ACHN (cell line): ENCODE measurements at regions not wholly inside any gene's neighbourhood (a gene's known extent, or its start where the extent isn't known, plus 50 kb on each side); places are given as distances from the start of the nearest gene placed in this dataset.
"Not testable (repeated sequence)": the region's sequence is repeated elsewhere in the genome, so short reads cannot be mapped to it uniquely, and the experiment has no call there.

Experiments
- DNase-seq: peaks from one replicate; pipeline ENCODE4 v3.0.0-alpha.2; 2015
- in situ Hi-C: cut with HindIII; loops from 2 replicates; pipeline ENCODE4 v1.10.0; 2017; ENCODE audit warnings: low sequenced_read_pairs, low pct_ligation_motif_present, low pct_unique_long_range_greater_than_20kb

DNA sequence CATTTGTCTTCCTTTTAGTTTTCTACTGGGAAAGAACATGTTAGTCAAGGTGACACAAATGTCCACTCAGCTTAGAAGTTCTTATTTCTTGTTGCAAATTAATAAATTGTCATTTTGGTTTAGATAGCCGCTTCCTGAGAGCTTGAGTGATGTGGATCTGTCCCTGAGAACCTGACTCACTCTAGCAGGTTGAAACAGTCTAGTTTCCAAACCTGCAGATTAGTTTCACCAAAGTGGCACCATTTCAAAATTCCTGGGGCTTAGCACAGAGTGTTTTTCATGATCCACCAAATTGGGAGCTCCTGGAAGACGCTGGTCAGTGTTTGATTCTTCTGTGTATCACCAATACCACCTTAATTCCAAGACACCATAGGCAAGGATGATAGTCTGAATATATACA lies 119.4 kb upstream of the TSC22D1 start:
- in situ Hi-C loops = no loop called here
- DNase-seq = no peak

DNA sequence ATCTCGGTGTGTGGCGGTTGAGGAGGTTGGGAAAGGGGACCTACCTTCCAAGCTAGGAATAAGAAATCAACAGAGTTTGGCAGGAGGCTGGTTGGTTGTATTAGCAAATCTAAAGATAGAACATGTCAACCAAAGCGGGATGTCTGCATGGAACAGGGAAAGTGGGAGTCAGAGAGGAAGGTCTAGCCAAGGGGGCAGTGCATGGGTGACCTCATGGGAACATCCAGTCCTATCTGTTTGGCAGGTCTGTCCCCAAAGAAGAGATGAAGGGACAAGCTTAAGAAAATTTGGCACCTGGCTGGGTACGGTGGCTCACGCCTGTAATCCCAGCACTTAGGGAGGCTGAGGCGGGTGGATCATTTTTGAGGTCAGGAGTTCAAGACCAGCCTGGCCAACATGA lies 118.7 kb upstream of the TSC22D1 start:
- DNase-seq = no peak
- in situ Hi-C loops = no loop called here

DNA sequence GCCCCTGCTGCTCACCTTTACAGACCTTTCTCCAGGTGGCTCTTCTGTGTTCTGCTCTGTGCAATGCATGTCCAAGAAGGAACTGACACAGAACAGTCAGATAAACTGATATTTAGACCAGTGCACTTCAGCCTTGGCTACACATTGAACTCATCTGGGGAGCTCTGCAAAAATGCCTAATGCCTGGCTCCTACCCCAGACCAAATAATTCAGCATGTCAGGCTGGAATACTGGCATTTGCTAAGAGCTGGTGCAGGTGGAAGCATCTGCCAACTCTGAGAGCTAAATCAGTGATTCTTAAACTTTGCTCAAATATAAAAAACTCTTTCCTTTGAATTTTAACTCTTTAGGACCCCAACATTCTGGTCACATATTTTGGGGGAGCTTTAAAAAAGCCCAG lies 118.2 kb upstream of the TSC22D1 start:
- DNase-seq = no peak
- in situ Hi-C loops = no loop called here

DNA sequence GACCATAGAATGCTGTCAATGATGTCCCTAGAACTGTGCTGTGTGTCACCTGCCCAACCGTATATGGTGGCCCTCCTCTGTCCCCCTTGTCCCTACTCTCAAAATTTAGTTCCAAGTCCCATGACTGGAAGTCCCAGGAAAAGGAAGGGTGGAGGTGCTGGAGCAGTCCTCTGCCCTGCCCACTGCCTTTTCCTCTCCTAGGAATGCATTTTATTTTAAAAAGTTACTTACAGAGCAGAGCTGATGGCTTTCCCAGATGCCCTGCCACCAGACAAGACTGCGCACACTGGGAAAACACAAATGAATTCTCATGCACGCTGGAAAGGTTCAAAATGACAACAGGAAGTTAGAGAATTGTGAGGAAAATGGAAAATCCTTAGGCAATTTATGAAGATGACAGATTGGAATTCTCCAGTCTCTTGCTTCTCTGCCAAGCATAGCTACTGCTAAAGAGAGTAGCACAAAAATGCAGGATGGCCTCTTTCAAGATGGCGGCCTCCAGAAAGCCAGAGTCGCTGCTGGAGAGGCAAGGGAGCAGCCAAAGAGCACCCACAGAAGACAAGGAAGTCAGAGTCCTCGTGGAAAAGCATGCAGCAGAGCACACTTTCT lies 117.1 kb upstream of the TSC22D1 start:
- in situ Hi-C loops = no loop called here
- no peak for DNase-seq

DNA sequence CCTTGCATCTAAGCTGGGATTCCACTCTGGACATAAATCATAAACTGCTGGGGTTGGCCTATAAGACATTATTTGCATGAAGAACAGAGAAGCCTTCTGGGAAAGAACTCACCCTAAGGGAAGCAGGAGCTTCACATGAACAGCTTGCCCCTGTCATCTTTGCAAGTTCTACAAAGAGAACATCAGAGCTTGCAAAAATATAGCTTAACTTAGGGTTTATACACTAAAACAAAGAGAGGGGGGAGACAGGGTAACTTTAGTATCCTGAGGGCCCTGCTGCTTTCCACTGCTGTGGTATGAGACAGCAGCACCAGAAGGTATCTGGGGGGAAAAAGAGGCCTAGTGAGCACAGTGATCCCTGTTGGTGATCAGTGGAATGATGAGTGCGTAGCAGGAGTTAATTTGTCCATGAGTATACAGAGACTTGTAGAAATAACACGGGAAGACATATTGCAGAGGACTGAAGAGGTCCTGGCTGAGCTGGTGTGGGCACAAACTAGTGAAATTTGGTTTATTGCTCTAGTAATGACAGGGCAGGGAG lies 116.1 kb upstream of the TSC22D1 start:
- peak; percentile 24 for DNase-seq
- in situ Hi-C loops = no loop called here

DNA sequence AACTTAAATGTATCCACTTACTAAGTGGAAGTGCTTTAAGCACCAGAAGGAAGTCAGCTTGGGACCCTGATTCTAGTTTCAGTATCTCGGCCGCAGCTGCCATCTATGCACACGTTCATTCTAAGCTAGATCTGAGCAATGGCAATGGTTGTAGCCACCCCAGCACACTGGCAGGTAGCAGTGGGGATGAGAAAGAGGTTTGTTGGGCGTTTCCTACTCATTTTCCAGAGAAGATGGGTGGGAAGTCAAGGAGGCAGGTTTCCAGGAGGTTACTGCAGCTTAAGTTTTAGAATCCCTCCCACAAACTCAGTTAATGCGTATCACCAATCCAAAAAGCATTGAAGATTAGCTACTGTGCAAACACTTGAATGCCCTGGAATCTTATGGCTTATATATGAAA lies 114.2 kb upstream of the TSC22D1 start:
- in situ Hi-C loops = no loop called here
- no peak for DNase-seq

DNA sequence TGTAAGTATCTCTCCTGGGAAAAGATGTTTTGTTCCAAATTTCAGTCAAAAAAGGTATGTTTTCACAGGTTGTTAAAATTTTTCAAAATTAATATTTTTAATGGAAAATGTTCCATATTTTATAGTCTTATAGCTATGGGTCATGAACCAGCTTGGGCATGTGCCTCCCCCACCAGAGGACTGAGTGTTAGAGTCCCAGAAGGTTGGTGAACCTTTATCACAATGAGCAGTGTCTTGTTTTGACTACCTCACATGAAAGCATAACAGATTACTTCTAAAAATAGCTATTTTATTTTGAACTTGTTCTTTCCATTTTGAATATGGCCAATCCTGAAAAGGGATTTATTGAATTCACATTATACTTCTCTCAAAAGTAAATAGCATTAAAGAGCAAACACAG lies 112.5 kb upstream of the TSC22D1 start:
- in situ Hi-C loops = no loop called here
- DNase-seq = no peak

DNA sequence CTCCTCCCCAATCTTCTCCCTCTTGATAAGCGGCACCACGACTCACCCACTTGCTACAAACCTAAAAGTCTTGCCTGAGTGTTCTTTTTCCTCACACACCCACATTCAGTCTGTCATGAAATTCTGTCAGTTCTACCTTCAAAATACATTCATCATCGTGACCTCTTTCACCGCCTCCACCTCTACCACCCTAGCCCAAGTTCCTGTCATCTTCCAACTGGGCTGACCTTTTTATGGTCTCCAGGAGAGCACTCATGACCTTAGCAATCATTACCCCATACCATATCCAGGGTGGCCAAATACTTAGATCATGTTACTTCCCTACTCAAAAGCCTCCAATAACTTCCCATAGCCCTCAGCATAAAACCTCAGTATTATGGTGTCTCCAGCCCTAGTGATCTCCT lies 110.4 kb upstream of the TSC22D1 start:
- no peak for DNase-seq
- in situ Hi-C loops = no loop called here

DNA sequence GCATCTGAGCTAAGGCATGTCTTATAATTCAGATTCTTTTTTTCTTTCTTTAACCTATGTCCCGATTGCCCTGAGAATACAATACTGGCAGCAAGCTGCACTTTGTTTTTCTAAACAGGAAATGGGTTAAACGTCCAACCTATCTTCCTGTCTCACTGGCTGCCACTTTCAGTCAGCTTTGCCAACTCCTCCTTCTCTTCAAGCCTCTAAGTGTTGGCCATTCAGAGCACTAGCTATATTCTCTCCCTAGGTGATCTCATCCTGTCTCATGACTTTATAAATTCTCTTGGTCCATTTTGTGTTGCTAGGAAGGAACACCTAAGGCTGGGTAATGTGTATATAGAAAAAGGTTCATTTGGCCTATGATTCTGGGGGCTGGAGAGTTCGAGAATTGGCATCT lies 109.5 kb upstream of the TSC22D1 start:
- no peak for DNase-seq
- in situ Hi-C loops = no loop called here

DNA sequence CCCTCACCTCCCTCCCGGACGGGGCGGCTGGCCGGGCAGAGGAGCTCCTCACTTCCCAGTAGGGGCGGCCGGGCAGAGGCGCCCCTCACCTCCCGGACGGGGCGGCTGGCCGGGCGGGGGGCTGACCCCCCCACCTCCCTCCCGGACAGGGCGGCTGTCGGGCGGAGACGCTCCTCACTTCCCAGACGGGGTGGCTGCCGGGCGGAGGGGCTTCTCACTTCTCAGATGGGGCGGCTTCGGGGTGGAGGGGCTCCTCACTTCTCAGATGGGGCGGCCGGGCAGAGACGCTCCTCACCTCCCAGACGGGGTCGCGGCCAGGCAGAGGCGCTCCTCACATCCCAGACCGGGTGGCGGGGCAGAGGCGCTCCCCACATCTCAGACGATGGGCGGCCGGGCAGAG lies 106.3 kb upstream of the TSC22D1 start:
- in situ Hi-C loops, DNase-seq: not testable (repeated sequence)

DNA sequence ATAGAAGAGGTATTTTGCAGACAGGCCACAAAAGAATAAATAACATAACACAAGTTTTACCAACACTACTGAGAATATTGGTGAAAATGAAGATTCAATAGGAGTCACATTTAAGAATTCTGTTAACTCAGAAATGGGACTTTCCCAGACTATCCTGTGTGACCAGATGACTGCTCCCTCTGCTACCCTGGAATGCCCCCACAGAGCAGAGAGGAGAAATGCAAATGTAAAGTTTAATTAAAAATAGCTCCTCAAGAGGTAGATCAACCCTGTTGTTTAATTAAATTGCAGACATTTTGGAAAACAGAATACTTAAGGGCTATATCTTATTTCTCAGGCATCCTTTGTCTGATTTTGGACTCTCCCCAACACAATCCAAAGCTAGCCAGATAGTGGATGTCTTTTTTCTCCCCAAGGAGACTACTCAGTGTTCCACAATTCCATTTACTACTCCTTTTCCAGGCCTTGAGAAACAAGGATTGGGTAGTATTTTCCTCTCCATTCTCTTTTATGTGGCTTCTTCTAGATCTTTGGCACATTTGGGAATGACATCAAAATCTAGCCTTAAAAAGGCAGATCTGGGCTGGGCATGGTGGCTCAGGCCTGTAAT lies 104.7 kb upstream of the TSC22D1 start:
- no peak for DNase-seq
- in situ Hi-C loops = no loop called here

DNA sequence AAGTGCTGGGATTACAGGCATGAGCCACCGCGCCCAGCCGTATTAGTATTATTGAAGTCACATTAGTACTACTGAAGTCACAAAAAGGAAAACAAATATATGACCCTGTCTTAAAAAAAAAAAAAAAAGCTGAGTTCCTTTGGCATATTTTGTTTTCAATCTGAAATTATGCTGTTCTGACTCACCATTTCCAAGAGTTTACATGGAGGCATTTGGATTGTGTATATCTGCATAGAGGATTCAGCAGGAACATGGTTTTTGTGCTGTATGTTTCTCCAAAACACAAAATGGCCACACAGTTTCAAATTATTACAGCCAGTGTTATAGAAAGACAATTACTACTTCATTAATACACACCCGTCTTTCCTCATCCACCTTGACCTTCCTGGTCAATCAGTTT lies 103.5 kb upstream of the TSC22D1 start:
- in situ Hi-C loops = no loop called here
- DNase-seq = no peak

DNA sequence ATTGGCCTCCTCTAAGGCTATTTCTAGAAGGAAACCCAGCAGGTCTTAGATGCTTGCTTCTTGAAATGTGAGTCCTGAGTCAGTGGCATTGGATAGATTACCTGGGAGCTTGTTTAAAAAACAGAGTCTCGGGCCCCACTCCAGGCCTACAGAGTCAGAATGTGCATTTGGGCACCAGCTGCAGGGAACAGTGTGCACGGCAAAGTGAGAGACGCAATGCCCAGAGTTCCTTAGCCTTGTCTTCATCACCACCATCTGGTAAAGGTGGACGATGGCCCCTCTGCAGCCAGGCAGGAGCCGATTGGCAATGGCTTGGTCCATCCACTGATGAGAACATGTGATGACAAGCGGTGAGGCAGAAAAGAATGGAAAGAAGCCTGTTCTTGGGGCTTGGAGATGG lies 102.1 kb upstream of the TSC22D1 start:
- DNase-seq = no peak
- in situ Hi-C loops = no loop called here

DNA sequence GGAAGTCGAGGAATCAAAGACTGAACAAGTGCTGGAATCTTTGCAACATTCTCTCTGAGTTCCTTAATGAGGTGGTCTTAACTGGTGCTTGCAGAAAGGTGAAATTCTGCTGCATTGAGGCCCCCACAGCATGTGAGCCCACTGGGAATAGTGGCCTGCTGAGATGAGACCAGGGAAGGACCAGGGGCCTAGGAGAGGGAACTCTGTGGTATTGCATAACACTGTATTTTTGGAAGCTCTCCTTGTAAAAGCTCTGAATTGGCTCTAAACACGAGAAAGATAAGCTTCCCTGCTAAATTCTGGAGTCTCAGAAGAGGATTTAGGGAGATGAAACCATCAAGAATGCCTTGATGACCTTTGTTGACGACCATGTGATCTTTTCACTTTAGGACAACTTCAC lies 100.4 kb upstream of the TSC22D1 start:
- DNase-seq = no peak
- in situ Hi-C loops = no loop called here

DNA sequence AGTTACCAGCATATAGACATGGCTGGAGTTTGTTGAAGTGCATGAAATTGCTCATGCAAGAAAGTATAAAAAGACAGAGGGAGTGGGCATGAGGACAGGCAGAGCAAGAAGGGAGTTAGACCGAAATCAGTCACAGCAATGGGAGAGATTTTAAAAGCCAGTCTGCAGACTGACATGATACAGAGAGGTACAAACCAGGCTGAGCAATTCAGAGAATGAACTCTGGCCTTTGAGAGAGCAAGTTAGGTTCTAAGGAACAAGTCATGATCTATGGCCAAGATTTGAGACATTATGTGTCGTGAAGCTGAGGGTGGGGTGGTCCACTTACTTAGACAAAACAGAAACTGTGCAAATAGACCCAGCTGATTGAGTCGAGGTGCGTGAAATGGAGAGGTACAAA lies 93.4 kb upstream of the TSC22D1 start:
- DNase-seq = no peak
- in situ Hi-C loops = no loop called here

DNA sequence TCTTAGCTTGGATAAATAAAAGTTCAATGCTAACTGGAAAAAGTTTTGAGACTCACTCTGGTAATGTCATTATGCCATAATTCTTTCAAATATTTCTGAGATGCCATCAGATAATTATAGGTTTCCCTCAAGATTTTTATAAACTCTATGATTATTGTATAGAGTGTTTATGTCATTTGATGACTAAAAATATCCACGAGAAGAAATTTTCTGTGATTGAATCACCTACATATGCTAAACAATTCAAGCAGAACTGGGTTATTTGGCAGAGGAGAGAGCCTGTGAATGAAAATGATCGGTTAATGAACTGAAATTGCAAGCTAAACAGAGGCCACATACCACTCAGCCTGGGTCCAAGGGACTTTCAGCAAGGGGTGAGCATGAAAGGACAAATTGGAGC lies 92.6 kb upstream of the TSC22D1 start:
- in situ Hi-C loops = no loop called here
- no peak for DNase-seq

DNA sequence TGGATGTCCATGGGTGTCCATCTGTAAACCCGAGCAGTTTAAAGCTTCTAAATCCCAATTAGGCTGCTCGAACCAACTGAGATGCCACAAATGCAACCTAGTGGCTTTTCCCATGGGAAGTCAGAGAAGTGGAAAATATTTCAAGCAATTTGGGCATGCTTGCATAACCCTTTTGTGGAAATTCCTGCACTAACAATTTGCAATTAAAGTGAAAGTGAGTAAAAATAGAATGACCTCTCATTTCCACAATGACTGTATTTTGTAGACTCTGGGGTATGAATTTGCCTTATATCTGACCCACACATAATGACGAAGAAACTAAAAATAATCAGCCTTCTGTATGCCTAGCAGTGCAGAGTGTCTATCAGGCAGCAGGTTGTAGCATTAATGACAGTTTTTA lies 91.8 kb upstream of the TSC22D1 start:
- no peak for DNase-seq
- in situ Hi-C loops = no loop called here

DNA sequence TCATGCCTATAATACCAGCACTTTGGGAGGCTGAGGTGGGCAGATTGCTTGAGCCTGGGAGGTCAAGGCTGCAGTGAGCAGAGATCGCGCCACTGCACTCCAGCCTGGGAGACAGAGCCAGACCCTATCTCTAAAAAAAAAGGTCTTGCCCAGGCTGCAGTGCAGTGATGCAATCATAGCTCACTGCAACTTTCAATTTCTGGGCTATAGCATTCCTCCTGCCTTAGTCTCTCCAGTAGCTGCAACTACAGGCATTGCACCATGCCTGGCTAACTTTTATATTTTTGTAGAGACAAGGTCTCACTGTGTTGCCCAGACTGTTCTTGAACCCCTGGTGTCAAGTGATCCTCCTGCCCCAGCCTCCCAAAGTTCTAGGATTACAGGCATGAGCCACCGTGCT lies 90.4 kb upstream of the TSC22D1 start:
- in situ Hi-C loops = not testable (repeated sequence)

DNA sequence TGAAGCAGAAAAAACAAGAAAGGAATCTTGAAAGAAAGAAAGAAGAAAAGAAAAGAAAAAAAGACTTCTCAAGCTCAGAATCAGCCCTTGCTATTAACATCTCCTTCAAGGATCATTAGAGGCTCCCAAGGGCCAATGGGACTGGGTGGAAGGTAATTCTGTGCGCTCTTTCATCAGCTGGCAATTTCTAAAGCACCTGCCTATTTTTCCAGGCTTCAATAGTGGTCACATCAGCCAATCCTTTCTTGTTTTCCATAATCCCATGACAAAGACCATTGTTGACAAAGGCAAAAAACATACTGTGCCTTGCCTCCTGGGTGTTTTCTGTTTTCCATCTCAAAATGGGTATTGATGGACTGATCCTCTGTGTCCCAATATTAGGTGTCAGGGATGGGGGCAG lies 88.2 kb upstream of the TSC22D1 start:
- in situ Hi-C loops = no loop called here
- DNase-seq = no peak

More for the DNA sequence above, 90.4 kb upstream of the TSC22D1 start:
- DNase-seq = peak; percentile 19

DNA sequence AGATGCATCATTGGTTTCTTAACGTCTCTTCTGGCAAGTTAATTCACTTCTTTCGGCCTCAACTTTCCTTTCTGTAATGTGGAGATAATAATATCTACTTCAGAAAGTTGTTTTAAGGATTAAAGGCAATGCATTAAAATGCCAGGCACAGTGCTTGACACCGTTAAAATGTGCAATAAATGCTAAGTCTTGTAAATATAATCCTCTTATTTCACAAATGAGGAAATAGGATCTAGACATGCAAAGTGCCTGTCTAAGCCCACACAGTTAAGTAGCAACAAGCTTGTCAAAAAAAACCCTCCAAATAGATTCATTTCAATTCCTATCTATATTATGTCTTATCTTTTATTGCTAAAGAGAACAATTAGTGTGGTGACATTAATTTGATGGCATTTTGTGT lies 86.4 kb upstream of the TSC22D1 start:
- in situ Hi-C loops = no loop called here

More for the DNA sequence above, 86.4 kb upstream of the TSC22D1 start:
- DNase-seq = no peak
